ENCODE measurements at regions not wholly inside any gene's neighbourhood (a gene's known extent, or its start where the extent isn't known, plus 50 kb on each side); places are given as distances from the start of the nearest gene placed in this dataset.
"Not testable (repeated sequence)": the region's sequence is repeated elsewhere in the genome, so short reads cannot be mapped to it uniquely, and the experiment has no call there.

DNA sequence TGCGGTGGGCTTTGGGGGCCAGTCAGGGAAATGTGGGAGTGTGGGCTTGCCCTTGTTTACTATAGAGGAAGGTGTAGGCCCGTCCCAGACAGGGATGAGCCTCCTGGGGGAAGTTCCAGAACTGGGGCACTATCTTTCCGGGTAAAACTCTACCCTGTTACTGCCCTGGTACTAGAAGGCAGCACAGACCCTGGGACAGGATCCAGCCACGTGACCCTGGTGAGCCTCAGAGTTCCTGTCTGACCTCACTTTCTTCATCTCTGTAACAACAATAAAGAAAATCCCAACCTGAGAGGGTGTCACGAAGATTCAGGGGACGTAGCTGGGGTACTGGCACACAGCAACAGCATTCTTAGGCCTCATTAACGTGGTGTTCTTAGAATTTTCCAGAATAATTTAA is 239.6 kb upstream of the FOXF1 start:
- no peak for TF ChIP-seq JUND (IDR thresholded peaks at IDR 0.05; ENCODE audit: low read depth)
- in situ Hi-C loops (cut with HindIII; ENCODE audit: low pct_unique_long_range_greater_than_20kb, low sequenced_read_pairs): no loop called here
- DNase-seq (ENCODE audit: low read depth in 1 of 2, low spot score in 1 of 2): no peak

DNA sequence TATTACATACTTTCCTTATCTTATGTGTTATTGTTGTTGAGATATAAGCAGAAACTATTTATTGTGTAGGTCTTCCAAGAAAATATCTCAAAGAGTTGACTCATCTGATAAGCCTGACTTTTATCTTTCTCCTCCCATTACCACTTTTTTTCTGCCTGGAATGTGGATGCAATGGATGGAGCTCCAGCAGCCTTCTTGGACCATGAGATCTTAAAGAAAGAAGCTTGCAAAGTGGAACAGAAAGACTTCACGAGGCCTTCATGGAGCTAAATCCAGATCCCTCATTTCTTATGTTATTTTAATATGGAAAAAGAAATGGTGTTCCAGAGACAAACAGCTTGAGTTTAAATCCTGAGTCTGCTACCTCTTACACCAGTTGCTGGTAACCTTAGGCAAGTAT is 237.6 kb upstream of the FOXF1 start:
- in situ Hi-C loops (cut with HindIII; ENCODE audit: low pct_unique_long_range_greater_than_20kb, low sequenced_read_pairs): no loop called here
- no peak for DNase-seq (ENCODE audit: low read depth in 1 of 2, low spot score in 1 of 2)
- no peak for TF ChIP-seq JUND (IDR thresholded peaks at IDR 0.05; ENCODE audit: low read depth)

DNA sequence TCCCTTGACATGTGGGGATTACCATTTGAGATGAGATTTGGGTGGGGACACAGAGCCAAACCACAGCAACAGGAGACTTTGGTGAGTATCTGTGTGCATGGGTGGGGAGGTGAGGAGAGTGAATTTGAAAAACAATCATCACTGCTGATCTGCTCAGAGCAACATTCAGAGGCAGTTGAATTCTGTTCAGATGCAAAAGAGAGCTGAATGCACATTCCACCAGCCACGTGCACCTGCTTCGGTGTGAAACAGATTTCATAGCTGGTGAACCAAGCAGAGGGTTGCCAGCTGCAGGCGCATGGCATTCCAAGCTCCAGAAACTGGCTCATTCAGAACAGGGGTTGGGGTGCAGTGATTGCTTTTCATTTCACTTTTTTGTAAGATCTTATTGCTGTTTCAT is 233.1 kb upstream of the FOXF1 start:
- TF ChIP-seq JUND (IDR thresholded peaks at IDR 0.05; ENCODE audit: low read depth): no peak
- no peak for DNase-seq (ENCODE audit: low read depth in 1 of 2, low spot score in 1 of 2)
- in situ Hi-C loops (cut with HindIII; ENCODE audit: low pct_unique_long_range_greater_than_20kb, low sequenced_read_pairs): no loop called here

DNA sequence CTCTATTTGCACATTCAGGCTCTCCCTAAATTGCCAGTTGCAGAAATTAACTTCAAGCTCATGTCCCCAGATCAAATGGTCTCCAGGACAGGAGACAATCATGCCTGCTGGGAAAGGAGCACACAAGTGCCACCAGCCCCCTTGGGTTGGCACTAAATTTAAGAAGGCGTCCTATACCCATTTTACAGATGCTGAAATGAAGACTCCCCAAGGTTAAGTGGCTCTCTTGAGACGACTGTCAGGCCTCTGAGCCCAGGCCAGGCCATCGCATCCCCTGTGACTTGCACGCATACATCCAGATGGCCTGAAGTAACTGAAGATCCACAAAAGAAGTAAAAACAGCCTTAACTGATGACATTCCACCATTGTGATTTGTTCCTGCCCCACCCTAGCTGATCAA is 232.5 kb upstream of the FOXF1 start:
- DNase-seq (ENCODE audit: low read depth in 1 of 2, low spot score in 1 of 2); in situ Hi-C loops (cut with HindIII; ENCODE audit: low pct_unique_long_range_greater_than_20kb, low sequenced_read_pairs): not testable (repeated sequence)

DNA sequence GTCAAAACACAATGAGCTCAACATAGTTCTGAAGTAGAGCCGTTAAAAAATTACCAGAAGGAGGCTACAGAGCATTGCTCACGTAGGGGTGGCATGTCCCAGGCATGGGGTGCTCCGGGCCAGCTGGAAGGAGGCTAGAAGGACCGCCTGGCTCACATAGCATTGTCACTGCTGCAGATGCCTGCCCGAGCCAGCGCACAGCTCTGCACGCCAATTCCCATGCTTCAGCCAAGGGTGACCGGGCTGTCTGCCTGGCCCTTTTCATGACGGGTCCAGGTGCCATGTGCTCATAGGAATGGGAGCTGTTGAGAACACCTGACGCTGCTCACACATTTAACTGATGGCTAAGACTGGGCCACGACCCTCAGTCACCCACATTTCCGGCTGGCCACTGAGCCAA is 228.9 kb upstream of the FOXF1 start:
- TF ChIP-seq JUND (IDR thresholded peaks at IDR 0.05; ENCODE audit: low read depth): no peak
- no peak for DNase-seq (ENCODE audit: low read depth in 1 of 2, low spot score in 1 of 2)
- in situ Hi-C loops (cut with HindIII; ENCODE audit: low pct_unique_long_range_greater_than_20kb, low sequenced_read_pairs): no loop called here

DNA sequence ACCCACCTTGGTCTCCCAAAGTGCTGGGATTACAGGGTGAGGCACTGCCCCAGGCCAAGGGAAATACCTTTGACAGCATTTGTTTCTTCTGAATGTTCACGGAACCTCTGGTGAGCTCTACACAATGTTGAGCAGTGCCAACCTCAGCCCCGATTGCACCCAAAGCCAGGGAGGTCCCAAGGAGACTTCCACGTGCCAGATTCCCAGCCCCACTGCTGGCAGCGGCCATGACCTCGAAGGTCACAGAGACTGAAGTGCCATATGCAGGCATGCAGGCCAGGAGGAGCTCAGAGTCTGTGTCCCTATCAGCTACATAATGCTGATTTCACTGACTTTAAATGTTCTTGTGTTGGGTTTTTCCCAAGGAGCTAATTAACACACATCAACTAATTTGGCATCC is 226.4 kb upstream of the FOXF1 start:
- TF ChIP-seq JUND (IDR thresholded peaks at IDR 0.05; ENCODE audit: low read depth): no peak
- DNase-seq (ENCODE audit: low read depth in 1 of 2, low spot score in 1 of 2): no peak
- in situ Hi-C loops (cut with HindIII; ENCODE audit: low pct_unique_long_range_greater_than_20kb, low sequenced_read_pairs): no loop called here

DNA sequence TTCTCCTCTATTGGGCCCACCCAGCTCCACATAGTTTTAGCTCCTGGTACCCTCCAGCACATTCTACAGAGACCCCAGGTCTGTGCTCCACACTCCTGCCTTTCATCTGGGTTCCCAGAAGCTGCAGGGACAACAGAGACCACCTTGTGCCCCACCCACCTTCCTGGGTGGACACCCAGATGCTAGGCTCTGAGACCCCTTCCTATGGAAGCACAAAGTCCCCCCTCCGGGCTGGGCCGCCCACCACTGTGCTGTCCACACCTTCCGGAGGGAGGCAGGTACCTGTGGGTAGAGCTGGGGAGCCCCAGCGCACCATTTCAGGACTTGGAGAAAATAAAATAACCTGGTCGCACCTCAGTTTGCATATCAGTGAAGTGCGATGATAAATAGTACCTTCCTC is 224.9 kb upstream of the FOXF1 start:
- in situ Hi-C loops (cut with HindIII; ENCODE audit: low pct_unique_long_range_greater_than_20kb, low sequenced_read_pairs): no loop called here
- TF ChIP-seq JUND (IDR thresholded peaks at IDR 0.05; ENCODE audit: low read depth): no peak
- DNase-seq (ENCODE audit: low read depth in 1 of 2, low spot score in 1 of 2): no peak

DNA sequence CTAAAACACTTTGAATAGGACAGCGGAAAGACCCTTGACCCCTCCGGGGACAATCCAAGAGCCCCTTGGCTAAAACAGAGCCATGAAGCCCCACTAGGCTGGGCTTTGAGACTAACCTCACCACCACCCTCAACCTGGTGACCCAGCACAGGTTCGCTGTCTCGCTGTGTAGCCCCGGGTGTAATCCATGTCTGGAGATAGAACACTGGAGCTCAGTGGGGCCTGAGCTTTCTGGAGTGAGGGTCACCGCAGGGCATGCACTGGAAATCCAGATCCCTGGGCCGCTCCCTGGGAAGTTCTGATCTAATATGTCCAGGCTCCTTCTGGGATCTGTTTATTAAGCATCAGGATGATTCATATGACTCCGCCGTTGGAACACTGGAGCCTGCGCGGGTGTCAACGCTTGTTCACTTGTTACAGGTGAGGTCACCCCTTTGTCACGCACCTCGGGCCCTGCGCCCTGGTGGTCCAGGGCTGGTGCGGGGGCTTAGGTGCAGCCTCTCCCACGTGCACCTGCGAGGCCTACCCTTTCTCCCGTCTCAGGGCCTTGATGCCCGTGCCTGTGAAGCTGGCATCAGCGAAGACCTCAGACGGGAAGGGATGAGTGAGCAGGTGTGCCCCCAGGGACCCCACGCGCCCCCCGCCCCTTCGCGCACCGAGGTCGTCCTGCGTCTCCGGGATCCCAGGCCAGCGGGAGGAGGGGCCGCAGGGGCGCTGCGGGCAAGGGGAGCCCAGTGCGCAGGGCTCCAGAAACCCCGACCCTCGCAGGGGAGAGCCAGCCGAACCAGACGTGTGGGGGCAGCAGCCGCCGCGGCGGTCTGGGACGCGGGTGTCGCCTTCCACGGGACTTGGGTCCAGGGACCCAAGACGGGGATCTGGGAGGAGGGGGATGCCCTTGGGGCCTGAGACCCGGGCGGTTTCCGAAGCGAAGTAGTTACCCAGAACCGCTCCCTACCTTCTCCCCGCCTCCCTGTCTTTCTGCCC is 224.1 kb upstream of the FOXF1 start:
- no peak for DNase-seq (ENCODE audit: low read depth in 1 of 2, low spot score in 1 of 2)

DNA sequence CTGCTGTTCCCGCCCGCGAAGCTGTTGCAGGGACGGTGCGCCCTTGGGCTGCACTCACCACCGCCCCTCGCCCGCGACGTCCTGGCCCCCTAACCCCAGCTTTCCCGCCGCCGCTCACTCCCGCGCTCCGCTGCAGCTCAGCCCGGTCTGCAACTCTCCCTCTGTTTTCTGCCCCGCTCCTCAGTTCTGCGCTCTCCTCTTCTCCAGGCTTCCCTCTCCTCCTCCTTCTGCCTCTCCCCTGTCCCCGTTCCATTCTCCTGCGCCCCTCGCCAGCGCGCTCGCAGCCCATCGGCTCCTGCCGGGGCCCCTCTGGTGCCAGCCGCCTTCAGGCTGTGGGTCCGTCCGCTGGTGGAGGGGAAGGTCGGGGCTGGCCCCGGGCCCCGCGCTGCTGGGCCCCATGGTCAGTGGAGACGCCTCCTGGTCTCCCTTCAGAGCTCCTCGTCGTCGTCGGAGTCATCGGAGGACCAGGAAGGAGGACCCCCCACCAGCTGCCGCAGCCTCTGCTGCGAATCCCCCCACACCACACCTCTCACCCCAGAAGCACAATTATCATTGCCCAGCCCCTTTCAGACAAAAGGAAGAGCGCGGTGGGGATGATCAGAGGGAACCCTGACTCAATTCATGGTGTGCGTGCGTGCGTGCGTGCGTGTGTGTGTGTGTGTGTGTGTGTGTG is 223.2 kb upstream of the FOXF1 start:
- DNase-seq (ENCODE audit: low read depth in 1 of 2, low spot score in 1 of 2): no peak
- no peak for TF ChIP-seq JUND (IDR thresholded peaks at IDR 0.05; ENCODE audit: low read depth)
- in situ Hi-C loops (cut with HindIII; ENCODE audit: low pct_unique_long_range_greater_than_20kb, low sequenced_read_pairs): no loop called here

More for the DNA sequence above, 224.1 kb upstream of the FOXF1 start:
- TF ChIP-seq JUND (IDR thresholded peaks at IDR 0.05; ENCODE audit: low read depth): no peak
- in situ Hi-C loops (cut with HindIII; ENCODE audit: low pct_unique_long_range_greater_than_20kb, low sequenced_read_pairs): no loop called here

DNA sequence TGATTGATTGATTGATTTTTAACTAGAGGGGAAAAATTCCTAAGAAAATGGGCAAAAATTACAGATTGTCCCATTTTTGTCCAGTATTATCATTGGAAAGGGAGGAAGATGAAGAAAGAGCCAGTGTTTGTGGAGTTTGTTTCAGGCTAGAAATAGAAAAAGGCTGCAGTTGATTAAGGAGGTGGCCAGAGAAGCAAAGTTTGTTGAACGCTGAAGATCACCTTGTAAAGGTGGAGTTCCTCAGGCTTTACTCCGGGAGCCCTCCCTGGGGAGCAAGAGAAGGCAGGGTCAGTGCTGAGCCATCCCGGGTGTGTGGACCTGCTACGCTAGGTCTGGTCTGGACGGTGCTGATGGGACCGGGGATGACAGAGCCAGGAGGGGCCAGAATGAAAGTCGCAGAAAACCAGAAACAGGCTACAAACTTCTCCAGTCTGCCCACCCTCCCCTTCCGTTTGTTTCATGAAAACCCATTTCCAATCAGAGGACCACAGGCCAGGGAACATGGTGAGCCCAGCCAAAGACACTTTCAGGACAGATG is 222.6 kb upstream of the FOXF1 start:
- TF ChIP-seq JUND (IDR thresholded peaks at IDR 0.05; ENCODE audit: low read depth): no peak
- DNase-seq (ENCODE audit: low read depth in 1 of 2, low spot score in 1 of 2): no peak
- in situ Hi-C loops (cut with HindIII; ENCODE audit: low pct_unique_long_range_greater_than_20kb, low sequenced_read_pairs): no loop called here

DNA sequence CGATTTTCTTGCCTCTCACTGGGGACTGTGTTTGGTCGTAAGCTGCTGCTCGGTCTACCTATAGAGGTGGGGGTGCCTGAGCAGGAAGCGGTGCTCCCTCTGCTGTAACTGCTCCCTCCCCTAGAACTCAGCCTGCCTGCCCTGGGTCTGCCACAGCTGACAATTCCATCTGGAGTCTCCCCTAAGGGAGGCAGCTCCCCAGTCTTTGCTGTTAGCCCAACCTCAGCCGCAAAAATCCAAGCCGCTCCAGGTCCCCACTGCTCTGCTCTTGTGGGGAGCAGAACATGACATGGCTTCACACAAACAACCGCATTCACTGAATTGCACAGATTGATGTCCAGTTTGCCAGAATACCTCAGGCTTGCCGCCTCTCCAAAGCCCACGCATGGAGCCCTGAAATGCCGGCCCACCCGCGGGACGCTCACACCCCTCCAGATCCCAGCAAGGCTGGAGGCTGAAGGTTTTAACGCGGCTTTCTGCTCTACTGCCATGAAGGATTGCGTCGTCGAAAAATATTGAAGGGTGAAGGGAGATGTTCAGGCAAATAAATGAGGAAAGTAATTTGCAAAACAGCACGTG is 221.5 kb upstream of the FOXF1 start:
- no peak for DNase-seq (ENCODE audit: low read depth in 1 of 2, low spot score in 1 of 2)
- TF ChIP-seq JUND (IDR thresholded peaks at IDR 0.05; ENCODE audit: low read depth): no peak
- in situ Hi-C loops (cut with HindIII; ENCODE audit: low pct_unique_long_range_greater_than_20kb, low sequenced_read_pairs): no loop called here

DNA sequence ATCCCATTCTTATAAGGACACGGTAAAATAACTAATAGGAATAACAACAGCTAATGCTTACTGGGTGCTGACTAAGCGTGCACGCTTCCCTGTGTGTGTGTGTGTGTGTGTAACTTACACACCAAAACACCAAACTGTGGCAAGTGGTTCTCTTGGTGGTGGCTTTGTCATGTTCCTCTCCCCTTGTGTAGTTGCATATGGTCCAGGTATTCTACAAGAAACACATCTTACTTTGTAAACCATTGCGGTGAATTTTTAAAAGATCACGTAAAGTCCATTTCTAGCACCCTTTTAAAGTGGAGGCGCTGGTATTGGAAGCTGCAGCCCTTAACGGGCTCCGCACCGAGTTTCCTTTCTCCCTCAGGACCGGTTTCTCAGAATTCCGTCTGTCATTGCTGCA is 221.0 kb upstream of the FOXF1 start:
- in situ Hi-C loops (cut with HindIII; ENCODE audit: low pct_unique_long_range_greater_than_20kb, low sequenced_read_pairs): no loop called here
- TF ChIP-seq JUND (IDR thresholded peaks at IDR 0.05; ENCODE audit: low read depth): no peak
- no peak for DNase-seq (ENCODE audit: low read depth in 1 of 2, low spot score in 1 of 2)

DNA sequence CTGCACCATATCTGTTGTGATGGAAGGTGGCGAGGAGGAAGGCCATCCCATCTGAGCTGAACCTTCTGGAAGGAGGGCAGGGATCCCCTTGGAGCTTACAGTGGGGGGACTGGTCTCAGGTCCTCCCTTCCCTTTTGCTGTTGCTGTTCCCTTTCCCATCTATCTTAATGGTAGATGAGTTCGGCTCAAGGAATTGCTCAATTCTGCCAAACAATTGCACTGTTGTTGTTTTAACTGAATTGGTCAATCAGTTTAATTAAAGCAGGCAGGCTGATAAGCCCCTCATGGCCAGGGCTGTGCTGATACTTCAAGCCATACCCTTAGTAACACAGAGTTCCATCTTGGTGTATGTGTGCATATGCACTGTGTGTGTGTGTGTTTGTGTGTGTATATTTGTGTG is 220.4 kb upstream of the FOXF1 start:
- in situ Hi-C loops (cut with HindIII; ENCODE audit: low pct_unique_long_range_greater_than_20kb, low sequenced_read_pairs): no loop called here
- no peak for DNase-seq (ENCODE audit: low read depth in 1 of 2, low spot score in 1 of 2)
- TF ChIP-seq JUND (IDR thresholded peaks at IDR 0.05; ENCODE audit: low read depth): no peak
